Upper lobe of left lung (tissue), 6 donors: ENCODE measurements at regions not wholly inside any gene's neighbourhood (a gene's known extent, or its start where the extent isn't known, plus 50 kb on each side); places are given as distances from the start of the nearest gene placed in this dataset.
A peak's percentile ranks its signal among the peaks of the same experiment; 100 is the strongest.

Source experiments
- ATAC-seq, 2 donors: fragments of 200-7000 bp; cut with Tn5 transposase; one replicate each; pipeline ENCODE4 v1.9.1; 2022; ENCODE audit warnings: mild to moderate bottlenecking in 2 of 2, moderate library complexity in 2 of 2; ENCODE audit not compliant: low FRiP score in 2 of 2
- DNase-seq, 2 donors: peaks; one replicate each; pipeline ENCODE4 v3.0.0-alpha.2; 2019 to 2020
- H3K27ac ChIP-seq, 4 donors: fragments of 200-600 bp; sonication (generic); one replicate each; pipeline ENCODE4 v1.5.1; 2016 to 2019
- H3K27me3 ChIP-seq, 4 donors: fragments of 200-600 bp; sonication (generic); one replicate each; pipeline ENCODE4 v1.5.1; 2017 to 2019
- H3K36me3 ChIP-seq, 4 donors: fragments of 200-600 bp; sonication (generic); one replicate each; pipeline ENCODE4 v1.5.1; 2016 to 2019
- H3K4me1 ChIP-seq, 4 donors: fragments of 200-600 bp; sonication (generic); one replicate each; pipeline ENCODE4 v1.5.1; 2018 to 2019
- H3K4me3 ChIP-seq, 4 donors: fragments of 200-600 bp; sonication (generic); one replicate each; pipeline ENCODE4 v1.5.1; 2017 to 2019; ENCODE audit warnings: mild to moderate bottlenecking in 2 of 4, moderate library complexity in 1 of 4
- H3K9me3 ChIP-seq, 4 donors: fragments of 200-600 bp; sonication (generic); one replicate each; pipeline ENCODE4 v1.5.1; 2018 to 2019
- CTCF ChIP-seq, 6 experiments: fragments of 450-650 bp in 4 of 6; fragments of 200-600 bp in 2 of 6; sonication (generic) in 2 of 6; IDR thresholded peaks; one replicate each; pipeline ENCODE4 v1.5.1; 2016 to 2019; ENCODE audit warnings: antibody characterized with exemption in 6 of 6
- EP300 ChIP-seq, 4 donors: sonication (generic); formaldehyde crosslinking; IDR thresholded peaks; one replicate each; pipeline ENCODE4 v1.5.1; 2017; ENCODE audit warnings: antibody characterized with exemption in 4 of 4, control low read depth in 2 of 4
- POLR2A ChIP-seq, 4 donors: fragments of 450-650 bp; IDR thresholded peaks; one replicate each; pipeline ENCODE4 v1.5.1; 2016 to 2017; ENCODE audit warnings: antibody characterized with exemption in 4 of 4, mild to moderate bottlenecking in 2 of 4
- POLR2AphosphoS5 ChIP-seq, 2 donors: sonication (generic); formaldehyde crosslinking; IDR thresholded peaks; one replicate each; pipeline ENCODE4 v1.5.1; 2017; ENCODE audit warnings: antibody characterized with exemption in 2 of 2
- WGBS, 2 donors: methylation state at CpG; one replicate each; pipeline ENCODE4 v1.1.5; 2017 to 2018; 5-methylcytosine and 5-hydroxymethylcytosine counted together
- donor health status: DM: no; HTN: no; CAD: no; lungs with moderate emphysema.
- donor health status: DM: no; HTN: yes; CAD: no; lungs with severe emphysema.

- Histone ChIP-seq H3K36me3 (no peaks in the 10 kb centered on the region), H3K27ac (no peak overlapping the region), H3K4me1 (no peaks in the 10 kb centered on the region), H3K4me3 (no peak overlapping the region), H3K27me3 (no peaks in the 10 kb centered on the region), H3K9me3 (no peaks in the 10 kb centered on the region)
- DNase-seq = no peak
- 89 to 100% methylated on average over 1 of the region's 1 CpG for WGBS, 2 donors
- no peak for ATAC-seq
- TF ChIP-seq EP300 (IDR thresholded peaks at IDR 0.05) (no peak), CTCF (IDR thresholded peaks at IDR 0.05) (no peak), POLR2A (IDR thresholded peaks at IDR 0.05) (no peak), POLR2AphosphoS5 (IDR thresholded peaks at IDR 0.05) (no peak)
Measured at GRCh38 chr2:57897920-57898319, 148.7 kb upstream of the VRK2 start.

- no peak overlapping the region for H3K4me3 ChIP-seq
- no peaks in the 10 kb centered on the region for H3K27me3 ChIP-seq
- no peak for DNase-seq
- H3K27ac ChIP-seq = no peak overlapping the region
- no peaks in the 10 kb centered on the region for H3K4me1 ChIP-seq
- no peak for TF ChIP-seq CTCF (IDR thresholded peaks at IDR 0.05)
- TF ChIP-seq POLR2AphosphoS5 (IDR thresholded peaks at IDR 0.05) = no peak
- TF ChIP-seq POLR2A (IDR thresholded peaks at IDR 0.05) = no peak
- TF ChIP-seq EP300 (IDR thresholded peaks at IDR 0.05) = no peak
- no peak for ATAC-seq
- WGBS, 2 donors = 78 to 88% methylated on average over 1 of the region's 1 CpG
- no peaks in the 10 kb centered on the region for H3K36me3 ChIP-seq
- no peaks in the 10 kb centered on the region for H3K9me3 ChIP-seq
Measured at GRCh38 chr2:57899898-57900297, 146.7 kb upstream of the VRK2 start.

- no peak for DNase-seq
- 81% methylated on average over 6 of the region's 6 CpGs for WGBS, 2 donors
- H3K27me3 ChIP-seq = no peaks in the 10 kb centered on the region
- TF ChIP-seq POLR2AphosphoS5 (IDR thresholded peaks at IDR 0.05) (no peak), EP300 (IDR thresholded peaks at IDR 0.05) (no peak), CTCF (IDR thresholded peaks at IDR 0.05) (no peak), POLR2A (IDR thresholded peaks at IDR 0.05) (no peak)
- H3K9me3 ChIP-seq = no peaks in the 10 kb centered on the region
- no peaks in the 10 kb centered on the region for H3K36me3 ChIP-seq
- no peaks in the 10 kb centered on the region for H3K4me1 ChIP-seq
- no peak overlapping the region for H3K4me3 ChIP-seq
- H3K27ac ChIP-seq = no peak overlapping the region
- no peak for ATAC-seq
Measured at GRCh38 chr2:57902578-57902977, 144.0 kb upstream of the VRK2 start.

- DNase-seq (no peak), ATAC-seq (peak; percentile 69 to 89)
- no peaks in the 10 kb centered on the region for H3K36me3 ChIP-seq
- no peak overlapping the region for H3K4me3 ChIP-seq
- peaks cover 0 to 2% (median 0%) of the 10 kb centered on the region in 4 donors for H3K4me1 ChIP-seq
- H3K27ac ChIP-seq = no peak overlapping the region
- 31% methylated on average over 5 of the region's 5 CpGs for WGBS, 2 donors
- H3K27me3 ChIP-seq = no peaks in the 10 kb centered on the region
- TF ChIP-seq POLR2AphosphoS5 (IDR thresholded peaks at IDR 0.05) = no peak
- TF ChIP-seq EP300 (IDR thresholded peaks at IDR 0.05) = no peak
- TF ChIP-seq CTCF (IDR thresholded peaks at IDR 0.05) = peak; percentile 45 to 75 (median 61)
- no peak for TF ChIP-seq POLR2A (IDR thresholded peaks at IDR 0.05)
- H3K9me3 ChIP-seq = no peaks in the 10 kb centered on the region
Measured at GRCh38 chr2:57906152-57906732, 140.4 kb upstream of the VRK2 start.

- no peaks in the 10 kb centered on the region for H3K27me3 ChIP-seq
- H3K36me3 ChIP-seq = no peaks in the 10 kb centered on the region
- H3K4me3 ChIP-seq = no peak overlapping the region
- TF ChIP-seq EP300 (IDR thresholded peaks at IDR 0.05) (no peak), POLR2A (IDR thresholded peaks at IDR 0.05) (no peak)
- no peak for ATAC-seq
- 64 to 68% methylated on average over 1 of the region's 1 CpG for WGBS, 2 donors
- H3K27ac ChIP-seq = no peak overlapping the region
- peaks cover 0 to 2% (median 0%) of the 10 kb centered on the region in 4 donors for H3K4me1 ChIP-seq
- no peaks in the 10 kb centered on the region for H3K9me3 ChIP-seq
- DNase-seq = no peak
Measured at GRCh38 chr2:57907411-57907810, 139.2 kb upstream of the VRK2 start.
